Stimulated activated CD4-positive, alpha-beta T cell treated with anti-CD3 and anti-CD28 coated beads, Interleukin-4, amount 100 ng/mL, for 4 hours (primary cell): ENCODE measurements at regions not wholly inside any gene's neighbourhood (a gene's known extent, or its start where the extent isn't known, plus 50 kb on each side); places are given as distances from the start of the nearest gene placed in this dataset.

ENCODE experiments used
- DNase-seq, 2 experiments: peaks; one replicate each; pipeline ENCODE4 v3.0.0-alpha.2; 2020

DNA sequence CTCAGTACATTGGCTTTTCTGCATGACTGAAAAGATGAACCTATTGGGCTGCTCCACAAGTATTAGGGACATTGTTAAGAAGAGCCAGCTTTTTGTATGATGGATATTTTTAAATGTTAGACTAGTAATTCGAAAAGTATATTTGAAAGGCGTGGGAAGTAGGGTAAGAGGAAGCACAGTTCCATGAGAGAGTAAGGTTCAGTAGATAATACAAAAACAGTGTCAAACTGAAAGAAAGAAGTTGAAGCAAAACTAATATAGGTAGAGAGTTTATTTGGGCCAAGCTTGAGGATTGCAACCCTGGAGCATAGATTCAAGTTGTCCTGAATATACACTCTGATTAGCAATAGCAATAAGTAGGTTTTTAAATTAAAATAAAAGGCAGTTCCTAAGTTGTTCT, 193.9 kb downstream of the RASSF9 start:
- DNase-seq, result no peak

DNA sequence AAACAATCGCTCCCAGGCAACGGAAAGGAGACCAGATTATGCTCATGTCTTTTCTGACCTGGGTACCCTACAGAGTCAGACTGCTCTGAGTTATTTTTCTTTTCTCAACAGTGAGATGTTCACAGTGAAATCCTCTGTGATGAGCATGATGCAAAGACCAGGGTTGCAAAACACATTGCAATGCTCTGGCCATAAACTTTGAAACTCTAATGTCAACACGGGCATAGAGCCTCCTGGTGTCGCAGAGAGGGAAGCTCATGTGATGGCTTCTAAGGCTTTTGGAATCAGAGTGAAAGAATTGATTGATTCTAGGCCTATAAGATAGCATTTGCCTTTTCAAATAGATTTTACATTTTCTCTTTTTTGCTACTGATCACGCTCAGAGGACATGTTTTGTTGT, 193.4 kb downstream of the RASSF9 start:
- DNase-seq, result no peak

DNA sequence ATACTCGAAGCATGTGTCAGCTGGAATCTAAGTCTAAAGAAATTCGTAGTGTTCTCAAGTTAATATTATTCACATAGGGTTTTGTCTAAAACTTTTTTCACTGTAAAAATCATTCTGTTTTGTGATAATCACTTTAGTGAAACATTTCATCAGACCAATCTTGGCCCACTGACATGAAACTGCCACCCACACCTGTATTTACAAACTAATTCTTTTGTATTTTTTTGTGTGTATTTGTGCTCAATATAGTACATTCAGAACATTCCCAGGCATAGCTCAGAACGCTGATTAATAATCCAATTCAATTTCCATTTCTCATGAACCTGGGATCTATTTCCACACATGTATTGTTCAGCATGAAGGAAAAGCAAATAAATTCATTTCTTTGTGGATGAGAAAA, 191.7 kb downstream of the RASSF9 start:
- DNase-seq, result no peak

DNA sequence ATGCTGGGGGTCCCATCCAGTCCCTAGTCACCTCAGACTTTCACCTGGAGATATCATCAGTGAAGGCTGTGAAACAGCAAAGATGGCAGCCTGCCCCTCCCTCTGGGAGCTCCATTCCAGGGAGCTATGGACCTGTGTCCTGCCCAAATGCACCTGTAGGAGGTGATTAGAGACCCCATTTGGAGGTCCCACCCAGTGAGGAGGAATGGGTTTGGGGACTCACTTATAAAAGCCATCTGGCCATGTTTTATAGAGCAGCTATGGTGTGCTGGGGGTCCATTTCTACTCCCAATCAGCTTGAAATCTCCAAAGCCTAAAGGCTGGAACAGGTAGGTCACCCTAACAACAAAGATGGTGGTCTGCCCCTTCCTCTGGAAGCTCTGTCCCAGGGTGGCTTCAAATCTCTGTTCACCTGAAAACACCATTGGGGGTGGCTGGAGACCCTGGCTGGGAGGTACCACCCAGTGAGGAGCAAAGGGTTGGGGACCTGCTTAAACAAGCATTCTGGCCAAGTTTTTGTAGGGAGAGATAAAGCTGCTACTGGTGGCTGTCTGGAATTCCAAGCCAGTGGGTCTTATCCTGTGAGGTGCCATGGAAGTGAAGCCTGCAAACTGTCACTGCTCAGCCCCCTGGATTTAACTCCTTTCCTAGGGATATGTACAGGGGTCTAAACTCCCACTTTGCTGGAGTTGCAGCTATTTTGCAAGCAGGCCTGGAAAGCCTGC, 182.3 kb downstream of the RASSF9 start:
- no peak for DNase-seq

DNA sequence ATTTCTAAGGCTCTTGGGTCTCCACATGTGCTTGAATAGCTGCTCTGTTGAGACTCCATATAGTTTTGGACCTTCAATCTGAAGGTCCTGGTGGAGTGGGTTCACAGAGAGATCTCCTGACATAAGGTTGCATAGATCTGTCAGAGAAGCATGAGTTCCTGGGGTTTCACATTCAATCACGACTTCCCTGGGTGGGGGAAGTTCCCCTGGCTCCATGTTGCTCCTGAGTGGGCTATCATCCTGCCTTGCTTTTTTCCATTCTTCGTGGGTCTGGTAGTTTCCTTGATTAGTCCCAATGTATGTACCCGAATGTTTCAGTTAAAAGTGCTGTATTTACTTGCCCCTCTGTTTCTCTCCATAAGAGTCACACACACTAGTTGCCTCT, 181.8 kb downstream of the RASSF9 start:
- DNase-seq, result no peak

DNA sequence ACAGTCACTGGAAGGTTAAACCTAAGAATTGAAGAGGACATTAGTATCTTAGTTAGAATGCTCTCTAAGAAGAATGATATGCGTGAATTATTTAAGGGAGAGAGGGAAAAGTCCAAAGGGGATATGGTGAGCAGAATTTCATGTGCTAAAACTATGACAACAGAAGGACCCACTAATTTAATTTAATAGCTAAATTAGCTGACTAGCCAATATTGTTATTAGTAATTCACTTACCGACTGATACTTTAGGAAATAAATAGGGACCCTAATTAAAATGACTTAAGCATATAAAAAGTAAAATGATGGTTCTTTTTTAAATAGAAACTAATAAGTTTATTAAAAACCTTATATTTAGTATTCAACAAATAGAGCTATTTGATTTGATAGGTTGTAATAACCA, 179.6 kb downstream of the RASSF9 start:
- no peak for DNase-seq

DNA sequence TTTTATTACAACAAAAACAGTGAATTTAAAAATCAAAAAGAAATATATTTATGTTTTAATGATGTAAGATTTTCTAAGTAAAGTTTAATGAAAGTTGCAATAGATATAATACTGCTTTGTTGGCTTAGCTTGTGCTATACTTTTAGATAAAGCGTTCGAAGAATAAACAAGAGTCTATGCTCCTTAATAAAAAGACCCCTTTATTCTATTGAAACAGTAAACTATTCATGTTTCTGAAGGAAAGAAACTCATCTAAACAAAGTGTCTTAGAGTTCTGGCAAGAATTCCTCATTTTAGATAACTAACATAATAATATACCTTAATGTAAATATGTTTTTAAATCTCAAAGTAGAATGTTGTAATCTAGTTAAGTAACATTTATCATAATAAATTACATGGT, 179.0 kb downstream of the RASSF9 start:
- no peak for DNase-seq

DNA sequence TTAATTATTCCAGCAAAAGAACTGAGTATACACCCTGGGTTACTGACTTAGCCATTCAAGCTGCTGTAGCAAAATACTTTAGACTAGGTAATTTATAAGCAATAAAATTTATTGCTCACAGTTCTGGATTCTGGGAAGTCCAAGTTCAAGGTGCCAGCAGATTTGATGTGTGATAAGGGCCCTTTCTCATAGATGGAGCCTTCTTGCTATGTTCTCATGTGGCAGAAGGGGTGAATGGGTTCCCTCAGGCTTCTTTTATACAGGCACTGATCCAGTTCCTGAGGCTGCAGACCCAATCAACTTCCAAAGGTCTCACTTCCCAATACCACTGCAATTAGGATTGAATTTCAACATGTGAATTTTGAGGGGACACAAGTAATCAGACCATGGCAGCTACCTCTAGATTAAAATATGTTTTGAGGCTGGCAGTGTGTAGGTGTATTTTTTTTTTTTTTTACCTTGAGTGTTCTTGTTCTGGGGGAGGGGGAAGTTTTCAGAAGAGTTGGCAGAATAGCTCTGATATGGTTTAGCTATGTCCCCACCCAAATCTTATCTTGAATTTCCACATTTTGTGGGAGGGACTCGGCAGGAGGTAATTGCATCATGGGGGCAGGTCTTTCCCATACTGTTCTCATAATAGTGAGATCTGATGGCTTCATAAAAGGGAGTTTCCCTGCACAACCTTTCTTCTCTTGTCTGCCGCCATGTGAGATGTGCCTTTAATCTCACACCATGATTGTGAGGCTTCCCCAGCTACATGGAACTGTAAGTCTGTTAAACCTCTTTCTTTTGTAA, 178.2 kb downstream of the RASSF9 start:
- no peak for DNase-seq

DNA sequence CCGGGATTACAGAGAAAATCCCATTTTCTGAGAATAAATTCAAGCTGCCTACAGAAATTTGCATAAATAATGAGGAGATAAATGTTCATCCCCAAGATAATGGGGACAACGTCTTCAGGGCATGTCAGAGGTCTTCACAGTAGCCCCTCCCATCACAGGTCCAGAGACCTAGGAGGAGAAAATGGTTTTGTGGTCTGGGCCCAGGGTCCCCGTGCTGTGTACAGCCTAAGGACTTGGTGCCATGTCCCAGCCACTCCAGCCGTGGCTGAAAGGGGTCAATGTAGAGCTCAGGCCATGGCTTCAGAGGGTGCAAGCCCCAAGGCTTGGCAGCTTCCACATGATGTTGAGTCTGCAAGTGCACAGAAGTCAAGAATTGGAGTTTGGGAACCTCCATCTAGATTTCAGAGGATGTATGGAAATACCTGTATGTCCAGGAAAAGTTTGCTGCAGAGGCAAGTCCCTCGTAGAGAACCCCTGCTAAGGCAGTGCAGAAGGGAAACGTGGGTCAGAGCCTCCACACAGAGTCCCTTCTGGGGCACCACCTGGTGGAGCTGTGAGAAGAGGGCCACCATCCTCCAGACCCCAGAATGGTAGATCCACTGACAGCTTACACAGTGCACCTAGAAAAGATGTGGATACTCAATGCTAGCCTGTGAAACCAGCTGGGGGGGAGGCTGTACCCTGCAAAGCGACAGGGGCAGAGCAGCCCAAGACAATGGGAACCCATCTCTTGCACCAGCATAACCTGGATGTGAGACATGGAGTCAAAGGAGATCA, 176.3 kb downstream of the RASSF9 start:
- no peak for DNase-seq

DNA sequence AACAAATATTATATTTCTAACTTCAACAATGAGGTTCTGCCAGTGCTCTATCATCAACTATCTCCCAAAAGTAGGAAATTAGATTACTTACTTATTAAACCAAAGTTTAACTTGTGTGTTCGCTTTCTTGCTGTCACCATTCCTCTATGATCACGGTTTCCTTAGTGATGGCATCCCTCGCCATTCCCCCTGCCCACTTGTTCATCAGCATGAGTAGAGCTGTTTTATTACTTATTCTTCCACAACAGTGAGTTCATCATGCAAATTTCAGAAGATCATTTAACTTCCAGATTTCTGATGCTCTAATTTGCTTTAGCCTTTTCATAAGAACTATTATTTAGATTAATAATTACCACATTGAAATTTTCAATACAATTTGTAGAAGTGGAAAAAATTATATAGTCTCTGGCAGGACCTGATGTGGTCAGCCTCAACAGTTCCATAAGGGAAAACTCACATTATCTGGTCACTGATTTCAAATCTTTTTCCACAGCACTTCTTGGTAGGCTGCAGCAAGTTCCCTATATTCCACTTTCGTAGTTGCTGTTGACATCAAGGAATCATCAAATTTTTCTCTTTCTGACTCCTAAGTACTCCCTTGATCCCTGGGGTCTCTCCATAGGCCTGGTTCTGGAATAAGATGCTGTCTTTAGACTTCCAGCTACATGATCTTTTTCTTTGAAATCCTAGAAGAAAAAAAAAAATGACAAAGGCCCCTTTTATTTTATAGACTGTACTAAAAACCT, 174.6 kb downstream of the RASSF9 start:
- DNase-seq, result no peak

DNA sequence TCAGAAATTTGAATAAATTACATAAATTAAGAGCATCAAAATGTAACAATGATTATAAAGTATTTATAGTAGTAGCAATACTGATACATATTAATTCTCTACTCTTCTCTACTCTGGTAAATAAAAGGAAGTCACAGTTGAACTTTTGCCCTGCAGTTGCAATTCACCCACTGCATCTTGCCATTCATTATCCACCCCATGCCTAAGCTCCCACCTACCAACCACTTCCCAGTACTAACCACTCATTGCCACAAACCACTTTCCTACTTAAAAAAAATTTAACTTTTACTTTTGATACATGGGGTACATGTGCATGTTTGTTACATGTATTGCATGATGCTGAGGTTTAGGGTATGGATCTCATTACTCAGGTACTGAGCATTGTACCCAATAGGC, 174.0 kb downstream of the RASSF9 start:
- no peak for DNase-seq

DNA sequence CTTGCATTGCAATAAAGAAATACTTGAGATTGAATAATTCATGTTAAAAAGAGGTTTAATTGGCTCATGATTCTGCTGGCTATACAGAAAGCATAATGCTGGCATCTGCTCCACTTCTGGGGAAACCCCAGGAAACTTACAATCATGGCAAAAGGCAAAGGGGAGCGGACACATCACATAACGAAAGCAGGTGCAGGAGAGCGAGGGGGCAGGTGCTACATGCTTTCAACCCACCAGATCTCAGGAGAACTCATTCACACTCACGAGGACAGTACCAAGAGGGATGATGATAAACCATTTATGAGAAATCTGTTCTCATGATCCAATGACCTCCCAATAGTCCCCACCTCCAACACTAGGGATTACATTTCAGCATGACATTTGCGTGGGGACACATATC, 172.6 kb downstream of the RASSF9 start:
- no peak for DNase-seq

DNA sequence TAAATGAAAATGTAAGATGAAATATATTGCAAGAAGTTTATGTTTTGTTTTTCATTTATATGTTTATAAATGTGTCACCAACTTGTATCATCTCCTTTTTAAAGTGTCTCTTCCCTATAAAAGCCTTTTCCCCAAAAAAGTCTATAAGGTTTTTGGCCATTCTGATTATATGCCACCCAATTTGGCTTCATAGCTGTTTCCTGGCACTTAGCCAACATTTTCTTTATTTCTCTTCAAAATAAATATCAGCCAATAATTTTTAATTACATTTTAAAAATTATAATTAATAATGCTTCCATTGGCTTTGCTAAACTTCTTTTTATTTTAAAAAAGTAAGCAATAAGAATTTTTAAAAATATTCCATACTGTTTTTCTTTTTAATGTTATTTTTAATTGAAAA, 171.8 kb downstream of the RASSF9 start:
- DNase-seq, result no peak

DNA sequence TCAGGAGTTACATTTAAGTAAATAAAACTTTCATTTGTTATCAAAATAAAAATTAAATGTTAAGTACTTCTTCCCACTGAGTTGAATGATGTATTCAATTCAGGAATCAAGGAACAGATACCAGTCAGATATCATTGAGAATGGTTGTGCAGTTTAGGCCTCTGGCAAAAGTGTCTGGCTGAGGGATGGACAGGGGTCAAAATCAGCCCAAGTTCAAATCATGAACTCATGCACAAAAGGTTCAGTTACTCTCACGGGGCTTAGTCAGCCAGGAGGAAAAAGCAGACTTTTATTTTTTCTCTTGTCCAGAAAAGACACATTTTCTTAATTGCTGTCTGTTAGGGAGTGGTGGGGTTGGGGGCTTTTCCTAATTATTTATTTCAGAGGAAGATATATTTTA, 166.3 kb downstream of the RASSF9 start:
- DNase-seq, result no peak

DNA sequence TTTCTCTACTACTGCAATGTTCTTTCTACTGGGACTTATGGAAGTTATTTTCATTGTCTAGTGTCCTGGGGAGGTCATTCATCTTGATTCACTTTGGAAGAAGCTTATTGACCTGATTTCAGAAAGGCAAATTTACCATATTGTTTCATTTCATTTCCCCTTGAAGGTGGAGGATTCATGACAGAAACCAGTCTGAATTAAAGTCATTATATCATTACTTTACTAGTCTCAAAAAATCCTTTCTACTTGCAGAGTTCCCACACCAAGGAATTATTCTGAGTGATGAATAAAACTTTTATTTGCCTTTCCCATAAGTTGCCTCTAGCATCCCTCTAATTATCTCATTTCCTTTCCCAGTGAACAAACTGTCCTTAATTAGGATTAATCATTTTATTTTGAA, 163.8 kb downstream of the RASSF9 start:
- no peak for DNase-seq

DNA sequence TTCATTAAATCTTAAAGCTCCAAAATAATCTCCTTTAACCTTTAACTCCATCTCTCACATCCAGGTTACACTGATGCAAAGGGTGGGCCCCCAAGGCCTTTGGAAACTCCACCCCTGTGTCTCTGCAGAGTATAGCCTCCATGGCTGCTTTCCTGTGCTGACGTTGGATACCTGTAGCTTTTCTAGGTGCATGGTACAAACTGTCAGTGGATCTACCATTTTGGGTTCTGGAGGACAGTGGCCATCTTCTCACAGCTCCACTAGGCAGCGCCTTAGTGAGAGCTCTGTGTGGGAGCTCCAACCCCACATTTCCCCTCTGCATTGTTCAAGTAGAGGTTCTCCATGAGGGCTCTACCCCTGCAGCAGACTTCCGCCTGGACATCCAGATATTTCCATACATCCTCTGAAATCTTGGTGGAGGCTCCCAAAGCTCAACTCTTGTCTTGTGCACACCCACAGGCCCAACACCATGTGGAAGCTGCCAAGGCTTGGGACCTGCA, 162.2 kb downstream of the RASSF9 start:
- no peak for DNase-seq

DNA sequence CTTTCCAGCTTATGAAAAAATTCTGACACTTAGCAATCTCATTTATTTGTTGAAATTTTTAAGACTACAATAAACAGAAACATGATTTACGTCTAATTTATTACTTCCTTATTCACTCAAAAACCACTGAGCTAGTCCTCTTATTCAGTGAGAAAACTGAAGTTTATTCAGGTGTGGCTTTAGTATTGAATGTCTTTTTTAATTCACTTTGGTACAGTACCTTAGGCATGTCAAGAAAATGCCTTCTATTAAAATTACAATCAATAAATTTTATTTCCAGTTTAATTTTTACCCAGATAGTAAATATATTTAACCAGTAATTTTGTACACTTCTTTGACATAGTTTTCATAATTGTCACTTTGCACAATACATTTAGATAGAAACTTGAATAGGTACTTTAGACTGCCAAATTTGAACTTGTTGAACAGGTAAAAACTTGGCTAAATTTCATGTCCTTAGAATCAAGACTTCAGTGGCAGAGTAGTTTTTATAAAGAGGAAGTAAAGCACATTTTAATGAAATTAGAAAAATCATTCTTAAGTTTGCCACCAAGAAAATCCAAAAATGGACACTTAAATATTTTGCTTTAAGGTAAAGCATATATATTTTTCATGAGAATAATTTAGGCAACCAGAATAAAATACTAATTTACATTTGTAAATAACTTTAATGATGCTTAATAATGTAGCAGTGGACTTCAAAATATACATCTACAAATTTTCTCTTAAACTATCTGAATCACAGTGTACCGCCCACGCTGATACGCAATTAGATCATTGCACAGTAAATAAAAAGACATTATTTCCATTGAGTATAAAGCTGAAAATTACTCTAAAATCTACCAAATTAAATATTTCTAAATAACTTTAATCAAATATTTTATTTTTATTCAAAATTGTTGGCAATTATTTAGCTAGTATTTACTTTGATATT, 159.1 kb downstream of the RASSF9 start:
- DNase-seq, result no peak

DNA sequence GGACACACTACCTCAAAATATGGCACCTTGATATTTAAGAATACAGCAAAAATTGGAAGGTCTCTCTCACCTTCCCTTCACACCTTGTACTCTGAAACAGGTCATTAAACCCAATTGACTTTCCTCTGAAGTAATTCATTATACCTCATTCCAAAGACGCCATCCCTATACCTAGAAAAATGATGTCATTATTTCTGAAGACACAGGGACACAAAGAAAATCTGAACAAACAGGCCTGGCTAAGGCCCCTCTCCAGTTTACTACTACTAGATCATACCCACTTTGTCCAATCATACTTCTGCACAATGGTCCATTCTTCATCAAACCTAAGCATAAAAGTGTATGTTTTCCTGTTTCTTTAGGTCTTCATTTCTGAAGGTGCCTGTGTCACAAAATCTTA, 156.9 kb downstream of the RASSF9 start:
- DNase-seq, result no peak

DNA sequence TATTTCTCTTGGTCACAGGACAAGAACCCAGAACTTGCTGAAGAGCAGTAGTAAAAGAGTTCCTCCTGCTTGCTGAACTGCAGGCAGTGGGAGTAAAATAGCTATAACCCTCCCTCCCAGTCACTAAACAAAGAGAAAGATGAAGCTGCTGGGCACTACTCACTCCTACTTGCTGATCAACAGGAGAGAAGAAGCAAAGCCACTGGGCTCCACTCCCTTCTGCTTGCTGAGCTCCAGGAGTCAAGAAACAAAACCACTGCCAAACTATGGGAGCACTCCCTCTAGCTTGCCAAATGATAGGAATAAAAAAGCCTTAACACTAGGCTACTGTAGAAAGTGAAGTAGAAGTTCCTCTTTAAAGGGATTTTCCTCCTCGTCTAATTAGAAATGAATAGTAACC, 155.3 kb downstream of the RASSF9 start:
- no peak for DNase-seq

DNA sequence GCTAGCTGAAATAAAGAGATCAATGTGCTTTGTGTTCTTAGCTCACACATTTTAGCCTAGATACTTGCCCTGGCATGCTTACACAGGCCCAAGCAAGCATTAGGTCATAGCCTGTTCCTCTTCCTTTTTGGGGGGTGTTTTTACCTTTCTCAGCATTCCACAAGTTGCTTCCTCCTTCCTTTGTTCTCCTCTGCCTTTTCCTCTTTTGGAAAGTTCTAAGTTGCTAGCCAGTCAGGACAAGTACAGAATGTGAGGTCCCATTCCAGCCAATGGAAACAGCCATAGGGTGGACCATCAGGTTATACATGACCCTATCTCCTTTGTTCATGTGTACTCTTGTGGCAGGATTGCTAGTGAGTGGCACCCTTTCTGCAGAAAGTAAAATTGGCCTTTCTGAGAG, 154.9 kb downstream of the RASSF9 start:
- no peak for DNase-seq

DNA sequence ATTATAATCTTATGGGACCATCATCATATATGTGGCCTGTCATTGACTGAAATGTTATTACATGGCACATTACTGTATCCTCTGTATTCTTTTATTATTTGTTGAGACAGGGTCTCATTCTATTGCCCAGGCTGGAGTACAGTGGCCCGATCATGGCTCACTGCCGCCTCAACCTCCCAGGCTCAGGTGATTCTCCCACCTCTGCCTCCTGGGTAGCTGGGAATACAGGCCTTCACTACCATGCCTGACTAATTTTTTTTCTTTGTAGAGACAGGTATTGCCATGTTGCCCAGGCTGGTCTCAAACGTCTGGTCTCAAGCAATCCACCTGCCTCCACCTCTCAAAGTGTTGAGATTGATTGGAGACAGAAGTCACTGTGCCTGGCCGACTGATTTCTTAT, 153.2 kb downstream of the RASSF9 start:
- no peak for DNase-seq

DNA sequence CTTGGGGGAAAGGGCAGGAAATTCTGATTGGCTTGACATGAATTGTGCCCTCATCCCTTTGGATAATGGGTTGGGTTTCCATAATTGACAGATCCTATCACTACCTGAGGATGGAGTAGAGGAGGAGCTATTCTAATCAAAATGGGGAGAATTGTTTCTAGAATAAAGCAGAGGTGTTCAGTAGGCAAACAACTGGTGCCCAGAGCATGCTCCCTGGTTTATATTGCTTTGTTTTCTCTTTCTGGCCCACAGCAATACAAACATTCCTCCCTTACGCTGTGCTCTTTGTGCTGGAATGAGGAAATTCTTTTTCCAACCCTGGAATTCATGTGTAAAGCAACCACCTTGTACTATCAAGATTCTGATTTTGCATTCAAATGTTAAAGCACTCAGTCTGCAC, 147.4 kb downstream of the RASSF9 start:
- DNase-seq, result no peak
